TTC549 (cell line): ENCODE measurements at regions not wholly inside any gene's neighbourhood (a gene's known extent, or its start where the extent isn't known, plus 50 kb on each side); places are given as distances from the start of the nearest gene placed in this dataset.
A peak's percentile ranks its signal among the peaks of the same experiment; 100 is the strongest.
"Not testable (repeated sequence)": the region's sequence is repeated elsewhere in the genome, so short reads cannot be mapped to it uniquely, and the experiment has no call there.

Source experiments
- FAIRE-seq: peaks from 2 replicates; lab custom pipeline; 2012; peaks lifted over from hg19 to GRCh38; lab: Jason Lieb, UNC

- no peak for FAIRE-seq
Observed at GRCh38 chr13:59250336-59251189, 913.2 kb downstream of the DIAPH3 start.

GRCh38 chr13:59259165-59260000, 904.3 kb downstream of the DIAPH3 start:
- FAIRE-seq = no peak

- FAIRE-seq = peak; percentile 7
Observed at GRCh38 chr13:59261928-59262488, 901.7 kb downstream of the DIAPH3 start.

- no peak for FAIRE-seq
Observed at GRCh38 chr13:59263531-59263930, 900.2 kb downstream of the DIAPH3 start.

GRCh38 chr13:59266478-59267063, 897.2 kb downstream of the DIAPH3 start:
- FAIRE-seq = no peak

- no peak for FAIRE-seq
Observed at GRCh38 chr13:59269476-59269875, 894.3 kb downstream of the DIAPH3 start.

GRCh38 chr13:59270327-59270726, 893.4 kb downstream of the DIAPH3 start:
- no peak for FAIRE-seq

GRCh38 chr13:59274958-59275727, 888.6 kb downstream of the DIAPH3 start:
- FAIRE-seq = no peak

- FAIRE-seq = no peak
Observed at GRCh38 chr13:59276436-59276835, 887.3 kb downstream of the DIAPH3 start.

GRCh38 chr13:59277106-59277505, 886.6 kb downstream of the DIAPH3 start:
- no peak for FAIRE-seq

- no peak for FAIRE-seq
Observed at GRCh38 chr13:59279028-59279427, 884.7 kb downstream of the DIAPH3 start.

GRCh38 chr13:59279576-59279975, 884.2 kb downstream of the DIAPH3 start:
- FAIRE-seq = no peak

GRCh38 chr13:59280297-59280696, 883.4 kb downstream of the DIAPH3 start:
- no peak for FAIRE-seq

GRCh38 chr13:59281453-59281852, 882.3 kb downstream of the DIAPH3 start:
- no peak for FAIRE-seq

GRCh38 chr13:59292240-59292639, 871.5 kb downstream of the DIAPH3 start:
- not testable (repeated sequence) for FAIRE-seq

GRCh38 chr13:59299584-59299983, 864.1 kb downstream of the DIAPH3 start:
- FAIRE-seq = no peak

GRCh38 chr13:59300355-59301173, 863.2 kb downstream of the DIAPH3 start:
- no peak for FAIRE-seq

- no peak for FAIRE-seq
Observed at GRCh38 chr13:59301174-59301567, 862.6 kb downstream of the DIAPH3 start.

- FAIRE-seq = no peak
Observed at GRCh38 chr13:59303433-59303832, 860.3 kb downstream of the DIAPH3 start.

GRCh38 chr13:59304596-59304995, 859.1 kb downstream of the DIAPH3 start:
- FAIRE-seq = no peak

- no peak for FAIRE-seq
Observed at GRCh38 chr13:59305896-59306295, 857.8 kb downstream of the DIAPH3 start.
